ENCODE measurements at regions not wholly inside any gene's neighbourhood (a gene's known extent, or its start where the extent isn't known, plus 50 kb on each side); places are given as distances from the start of the nearest gene placed in this dataset.

DNA sequence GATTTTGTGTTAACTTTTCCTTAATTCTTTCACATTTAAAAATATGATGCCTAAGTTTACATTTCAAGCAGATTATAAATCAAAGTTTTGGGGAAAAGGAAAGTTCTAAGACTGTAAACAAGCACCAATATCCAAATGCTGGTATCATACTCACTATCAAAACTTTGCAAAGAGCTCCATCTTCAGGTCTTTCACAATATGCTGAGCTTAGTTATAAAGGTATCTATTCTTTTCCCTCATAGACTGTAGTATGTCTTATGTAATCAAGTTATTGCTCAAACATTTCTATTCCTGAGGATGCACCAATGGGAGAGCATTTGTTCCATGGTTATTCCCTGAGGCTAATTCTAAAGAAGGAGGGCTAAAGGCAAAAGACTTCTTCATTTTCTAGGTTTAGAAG is 207.9 kb upstream of the FAM241A start:
- Histone ChIP-seq H3K4me2 (ENCODE audit: low read depth, low read length, poor library complexity, severe bottlenecking) (no peak overlapping the region), H3K4me3 (ENCODE audit: insufficient read depth, low read length, poor library complexity, severe bottlenecking) (no peak overlapping the region), H3K27me3 (ENCODE audit: low read length) (no peaks in the 10 kb centered on the region), H3K9me2 (replicated peaks; ENCODE audit: insufficient read depth, low read length) (no peaks in the 10 kb centered on the region), H3K9ac (ENCODE audit: low read length) (no peak overlapping the region), H3K36me3 (ENCODE audit: low read length) (no peaks in the 10 kb centered on the region), H2AFZ (ENCODE audit: low read depth, low read length, severe bottlenecking) (no peak overlapping the region), H3F3A (ENCODE audit: insufficient read depth) (no peaks in the 10 kb centered on the region), H4K20me1 (ENCODE audit: low read depth, low read length) (no peaks in the 10 kb centered on the region), H3K27ac (ENCODE audit: low read depth, low read length) (no peak overlapping the region), H3K79me2 (ENCODE audit: insufficient read depth, low read length) (no peaks in the 10 kb centered on the region), H3K9me3 (ENCODE audit: insufficient read depth, low read length) (no peaks in the 10 kb centered on the region)
- TF ChIP-seq, protein P1, sequence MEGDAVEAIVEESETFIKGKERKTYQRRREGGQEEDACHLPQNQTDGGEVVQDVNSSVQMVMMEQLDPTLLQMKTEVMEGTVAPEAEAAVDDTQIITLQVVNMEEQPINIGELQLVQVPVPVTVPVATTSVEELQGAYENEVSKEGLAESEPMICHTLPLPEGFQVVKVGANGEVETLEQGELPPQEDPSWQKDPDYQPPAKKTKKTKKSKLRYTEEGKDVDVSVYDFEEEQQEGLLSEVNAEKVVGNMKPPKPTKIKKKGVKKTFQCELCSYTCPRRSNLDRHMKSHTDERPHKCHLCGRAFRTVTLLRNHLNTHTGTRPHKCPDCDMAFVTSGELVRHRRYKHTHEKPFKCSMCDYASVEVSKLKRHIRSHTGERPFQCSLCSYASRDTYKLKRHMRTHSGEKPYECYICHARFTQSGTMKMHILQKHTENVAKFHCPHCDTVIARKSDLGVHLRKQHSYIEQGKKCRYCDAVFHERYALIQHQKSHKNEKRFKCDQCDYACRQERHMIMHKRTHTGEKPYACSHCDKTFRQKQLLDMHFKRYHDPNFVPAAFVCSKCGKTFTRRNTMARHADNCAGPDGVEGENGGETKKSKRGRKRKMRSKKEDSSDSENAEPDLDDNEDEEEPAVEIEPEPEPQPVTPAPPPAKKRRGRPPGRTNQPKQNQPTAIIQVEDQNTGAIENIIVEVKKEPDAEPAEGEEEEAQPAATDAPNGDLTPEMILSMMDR (IDR thresholded peaks at IDR 0.05; ENCODE audit: insufficient read depth, low read length, poor library complexity, severe bottlenecking) = peak; percentile 33
- no peak for TF ChIP-seq EZH2phosphoT487 (conservative IDR thresholded peaks at IDR 0.05; ENCODE audit: low read length)

DNA sequence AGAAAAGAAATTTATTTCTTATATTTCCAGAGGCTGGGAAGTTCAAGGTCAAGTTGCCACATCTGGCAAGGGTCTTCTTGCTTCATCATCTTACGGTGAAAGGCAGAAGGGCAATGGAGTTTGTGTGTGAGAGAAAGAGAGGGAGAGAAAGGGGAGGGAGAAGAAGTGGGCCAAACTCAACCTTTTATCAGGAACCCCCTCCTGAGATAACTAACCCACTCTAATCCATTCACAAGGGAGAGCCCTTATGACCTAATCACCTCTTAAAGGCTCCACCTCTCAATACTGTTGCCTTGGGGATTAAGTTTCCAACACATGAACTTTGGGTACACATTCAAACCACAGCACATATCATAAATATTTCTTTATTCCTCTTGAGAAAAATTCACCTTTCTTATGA is 203.3 kb upstream of the FAM241A start:
- no peak overlapping the region for H2AFZ ChIP-seq (ENCODE audit: low read depth, low read length, severe bottlenecking)
- H3K4me3 ChIP-seq (ENCODE audit: insufficient read depth, low read length, poor library complexity, severe bottlenecking) = no peak overlapping the region
- H4K20me1 ChIP-seq (ENCODE audit: low read depth, low read length) = no peaks in the 10 kb centered on the region
- H3K27ac ChIP-seq (ENCODE audit: low read depth, low read length) = no peak overlapping the region
- no peaks in the 10 kb centered on the region for H3K27me3 ChIP-seq (ENCODE audit: low read length)
- TF ChIP-seq EZH2phosphoT487 (conservative IDR thresholded peaks at IDR 0.05; ENCODE audit: low read length) = no peak
- TF ChIP-seq, protein P1 (IDR thresholded peaks at IDR 0.05; ENCODE audit: insufficient read depth, low read length, poor library complexity, severe bottlenecking) = no peak
- no peaks in the 10 kb centered on the region for H3K9me2 ChIP-seq (replicated peaks; ENCODE audit: insufficient read depth, low read length)
- H3K4me2 ChIP-seq (ENCODE audit: low read depth, low read length, poor library complexity, severe bottlenecking) = no peak overlapping the region
- no peaks in the 10 kb centered on the region for H3F3A ChIP-seq (ENCODE audit: insufficient read depth)
- no peaks in the 10 kb centered on the region for H3K79me2 ChIP-seq (ENCODE audit: insufficient read depth, low read length)
- no peaks in the 10 kb centered on the region for H3K36me3 ChIP-seq (ENCODE audit: low read length)
- H3K9ac ChIP-seq (ENCODE audit: low read length) = no peak overlapping the region
- no peaks in the 10 kb centered on the region for H3K9me3 ChIP-seq (ENCODE audit: insufficient read depth, low read length)

DNA sequence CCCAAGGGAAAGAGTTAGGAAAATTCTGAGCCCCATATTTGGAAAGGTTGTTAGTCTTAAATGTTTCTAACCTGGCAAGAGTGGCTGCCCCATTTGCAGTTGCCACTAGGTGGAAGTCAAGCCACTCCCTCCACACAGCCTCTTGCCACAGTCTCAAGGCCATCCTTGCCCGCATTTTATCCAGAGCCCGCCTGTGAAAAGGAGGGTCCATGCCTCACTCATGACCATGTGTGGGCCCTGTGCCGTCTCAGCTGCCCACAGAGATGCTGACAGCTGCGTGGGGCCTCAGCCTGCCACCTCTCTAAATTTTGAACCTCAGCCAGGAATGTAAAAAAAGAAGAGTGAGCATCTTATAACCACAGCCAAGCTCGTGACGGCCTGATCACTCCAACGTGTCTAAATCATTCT is 201.5 kb upstream of the FAM241A start:
- Histone ChIP-seq H3K79me2 (ENCODE audit: insufficient read depth, low read length) (no peaks in the 10 kb centered on the region), H3K9me2 (replicated peaks; ENCODE audit: insufficient read depth, low read length) (no peaks in the 10 kb centered on the region), H2AFZ (ENCODE audit: low read depth, low read length, severe bottlenecking) (no peak overlapping the region), H3K4me3 (ENCODE audit: insufficient read depth, low read length, poor library complexity, severe bottlenecking) (no peak overlapping the region), H3K27me3 (ENCODE audit: low read length) (no peaks in the 10 kb centered on the region), H3K9ac (ENCODE audit: low read length) (no peak overlapping the region), H3K4me2 (ENCODE audit: low read depth, low read length, poor library complexity, severe bottlenecking) (no peak overlapping the region), H3F3A (ENCODE audit: insufficient read depth) (no peaks in the 10 kb centered on the region), H3K27ac (ENCODE audit: low read depth, low read length) (no peak overlapping the region), H4K20me1 (ENCODE audit: low read depth, low read length) (no peaks in the 10 kb centered on the region), H3K36me3 (ENCODE audit: low read length) (no peaks in the 10 kb centered on the region), H3K9me3 (ENCODE audit: insufficient read depth, low read length) (no peaks in the 10 kb centered on the region)
- TF ChIP-seq, protein P1 (IDR thresholded peaks at IDR 0.05; ENCODE audit: insufficient read depth, low read length, poor library complexity, severe bottlenecking) = no peak
- no peak for TF ChIP-seq EZH2phosphoT487 (conservative IDR thresholded peaks at IDR 0.05; ENCODE audit: low read length)
